Breast epithelium (tissue), 4 donors: ENCODE measurements at regions not wholly inside any gene's neighbourhood (a gene's known extent, or its start where the extent isn't known, plus 50 kb on each side); places are given as distances from the start of the nearest gene placed in this dataset.

Source experiments
- DNase-seq, 2 donors: peaks; one replicate each; pipeline ENCODE4 v3.0.0-alpha.2; 2019; ENCODE audit warnings: low spot score in 2 of 2
- H3K27ac ChIP-seq, 2 donors: fragments of 200-600 bp; sonication (generic) in 1 of 2; one replicate each; pipeline ENCODE4 v1.5.1; 2016 to 2019; ENCODE audit warnings: mild to moderate bottlenecking in 1 of 2
- H3K27me3 ChIP-seq, 2 donors: fragments of 200-600 bp; sonication (generic) in 1 of 2; one replicate each; pipeline versions ENCODE4 v1.5.1 to v1.6.0; 2017 to 2019; ENCODE audit warnings: control low read depth in 1 of 2, mild to moderate bottlenecking in 1 of 2
- H3K36me3 ChIP-seq: fragments of 200-600 bp; one replicate; pipeline ENCODE4 v1.5.1; 2019
- H3K4me1 ChIP-seq, 2 donors: fragments of 200-600 bp; sonication (generic); one replicate each; pipeline ENCODE4 v1.5.1; 2016 to 2019; ENCODE audit warnings: control low read depth in 1 of 2
- H3K4me3 ChIP-seq, 3 donors: fragments of 200-600 bp; sonication (generic); 1 replicate in 2 of 3; 2 replicates in 1 of 3; pipeline ENCODE4 v1.5.1; 2016 to 2019; ENCODE audit warnings: mild to moderate bottlenecking in 3 of 3, moderate library complexity in 2 of 3
- H3K9me3 ChIP-seq, 2 donors: fragments of 200-600 bp; sonication (generic) in 1 of 2; one replicate each; pipeline ENCODE4 v1.5.1; 2016 to 2019; ENCODE audit warnings: control low read depth in 1 of 2
- CTCF ChIP-seq, 3 donors: fragments of 450-650 bp; IDR thresholded peaks; one replicate each; pipeline ENCODE4 v1.5.1; 2016 to 2017; ENCODE audit warnings: antibody characterized with exemption in 3 of 3, mild to moderate bottlenecking in 3 of 3, moderate library complexity in 3 of 3
- POLR2A ChIP-seq: fragments of 450-650 bp; IDR thresholded peaks from one replicate; pipeline ENCODE4 v1.6.1; 2016; ENCODE audit warnings: antibody characterized with exemption, mild to moderate bottlenecking, moderate library complexity
- POLR2AphosphoS5 ChIP-seq, 3 donors: sonication (generic); formaldehyde crosslinking; IDR thresholded peaks; one replicate each; pipeline ENCODE4 v1.6.1; 2017; ENCODE audit warnings: antibody characterized with exemption in 3 of 3
- intact Hi-C: fragments of 100-400 bp; cut with DNase I; formaldehyde crosslinking; loops from one replicate; pipeline ENCODE4 v1.15.1; 2023; ENCODE audit warnings: low total_unique reads

DNA sequence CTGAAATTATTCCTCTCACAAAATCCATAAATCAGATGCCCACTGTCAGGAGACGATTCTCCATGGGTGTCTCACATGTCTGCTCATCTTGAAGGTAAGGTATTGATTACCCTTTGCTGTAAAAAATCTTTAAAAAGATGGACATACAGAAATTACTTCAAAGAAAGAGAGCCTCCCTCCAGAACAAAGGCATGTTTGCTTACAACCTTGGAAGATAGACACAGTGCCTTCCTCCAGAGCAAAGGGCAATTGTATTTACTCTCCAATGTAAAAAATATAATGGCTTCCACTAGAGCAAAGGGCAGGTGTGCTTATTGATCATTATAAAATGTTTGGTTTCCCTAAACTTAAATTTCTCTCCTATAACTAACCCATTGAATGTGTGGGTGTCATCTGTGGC, 616.2 kb downstream of the ANKRD50 start:
- TF ChIP-seq POLR2AphosphoS5 (IDR thresholded peaks at IDR 0.05), result no peak
- no peak for TF ChIP-seq POLR2A
- TF ChIP-seq CTCF (IDR thresholded peaks at IDR 0.05), result no peak
- no peaks in the 10 kb centered on the region for H3K4me1 ChIP-seq
- H3K27ac ChIP-seq, result no peak overlapping the region
- H3K9me3 ChIP-seq, result no peaks in the 10 kb centered on the region
- no peak for DNase-seq
- intact Hi-C loops, result no loop called here
- H3K36me3 ChIP-seq, result no peaks in the 10 kb centered on the region
- no peak overlapping the region for H3K4me3 ChIP-seq
- no peaks in the 10 kb centered on the region for H3K27me3 ChIP-seq

DNA sequence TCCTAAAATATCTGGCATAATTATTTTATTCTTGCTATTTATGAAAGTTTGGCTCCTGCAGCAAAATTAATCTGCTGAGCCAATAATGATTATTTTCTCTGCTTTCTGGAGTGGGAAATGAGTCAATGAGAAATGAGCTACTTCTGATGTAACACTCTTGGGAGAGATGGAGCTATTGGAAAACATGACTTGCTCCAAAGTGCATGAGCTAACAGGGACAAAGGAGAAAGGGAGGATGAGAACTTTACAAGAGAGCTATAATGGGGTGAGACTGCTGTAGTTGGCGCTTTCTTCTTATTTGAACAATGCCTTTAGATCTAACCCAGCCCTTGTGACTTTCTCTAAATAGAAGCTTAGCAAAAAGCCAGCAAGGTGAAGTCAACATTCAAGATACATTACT, 615.1 kb downstream of the ANKRD50 start:
- no peak for DNase-seq
- no peak for TF ChIP-seq CTCF (IDR thresholded peaks at IDR 0.05)
- no peak for TF ChIP-seq POLR2A
- no peak for TF ChIP-seq POLR2AphosphoS5 (IDR thresholded peaks at IDR 0.05)
- H3K36me3 ChIP-seq, result no peaks in the 10 kb centered on the region
- no peak overlapping the region for H3K27ac ChIP-seq
- H3K4me3 ChIP-seq, result no peak overlapping the region
- H3K4me1 ChIP-seq, result no peaks in the 10 kb centered on the region
- intact Hi-C loops, result no loop called here
- no peaks in the 10 kb centered on the region for H3K27me3 ChIP-seq
- no peaks in the 10 kb centered on the region for H3K9me3 ChIP-seq

- intact Hi-C loops, result no loop called here
- no peaks in the 10 kb centered on the region for H3K36me3 ChIP-seq
- H3K4me1 ChIP-seq, result no peaks in the 10 kb centered on the region
- H3K9me3 ChIP-seq, result no peaks in the 10 kb centered on the region
- no peaks in the 10 kb centered on the region for H3K27me3 ChIP-seq
- no peak for DNase-seq
- TF ChIP-seq POLR2A (no peak), POLR2AphosphoS5 (IDR thresholded peaks at IDR 0.05) (no peak), CTCF (IDR thresholded peaks at IDR 0.05) (no peak)
- no peak overlapping the region for H3K4me3 ChIP-seq
- no peak overlapping the region for H3K27ac ChIP-seq
These were observed 608.4 kb downstream of the ANKRD50 start for GRCh38 chr4:124104101-124104500.

DNA sequence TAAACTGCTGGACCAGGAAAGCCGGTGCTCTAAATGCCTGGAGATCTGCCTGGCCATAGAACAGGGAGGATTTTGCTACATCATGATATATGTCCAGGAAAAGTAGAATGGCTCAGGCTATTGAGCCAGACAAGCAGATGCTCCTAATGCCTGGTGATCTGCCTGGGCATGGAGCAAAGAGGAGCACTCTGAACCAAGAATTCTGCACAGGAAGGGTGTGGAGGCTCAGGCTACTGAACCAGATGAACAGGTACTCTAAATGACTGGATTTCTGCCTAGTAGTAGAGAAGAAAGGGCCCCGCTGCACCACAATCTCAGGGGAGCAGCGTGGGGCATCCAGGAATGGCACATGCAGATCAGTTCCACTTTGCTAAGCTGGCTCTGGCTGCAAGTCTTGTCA, 607.9 kb downstream of the ANKRD50 start:
- H3K4me3 ChIP-seq, result no peak overlapping the region
- TF ChIP-seq POLR2A (no peak), CTCF (IDR thresholded peaks at IDR 0.05) (no peak), POLR2AphosphoS5 (IDR thresholded peaks at IDR 0.05) (no peak)

DNA sequence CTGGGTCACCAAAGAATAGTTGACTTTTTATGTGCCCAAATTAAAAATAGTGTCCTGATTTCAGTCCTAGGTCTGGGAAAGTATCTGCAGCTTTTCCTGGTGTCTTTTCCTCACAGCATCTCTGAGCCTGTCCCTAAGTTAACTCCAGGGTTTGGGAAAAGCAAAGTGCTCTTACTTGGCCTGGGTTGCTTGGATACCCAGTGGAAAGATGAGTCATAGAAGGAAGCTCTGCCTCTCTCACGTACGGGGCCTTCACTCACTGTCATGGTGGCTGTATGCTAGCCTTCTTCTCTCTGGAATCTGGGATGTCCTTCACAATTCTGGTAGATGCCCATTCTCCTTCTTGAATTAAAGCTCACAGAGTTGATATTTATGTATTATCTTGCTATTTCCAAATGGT, 607.3 kb downstream of the ANKRD50 start:
- TF ChIP-seq POLR2AphosphoS5 (IDR thresholded peaks at IDR 0.05), result no peak
- no peak for TF ChIP-seq CTCF (IDR thresholded peaks at IDR 0.05)
- no peak for TF ChIP-seq POLR2A
- H3K27ac ChIP-seq, result no peak overlapping the region
- H3K4me3 ChIP-seq, result no peak overlapping the region
- no peaks in the 10 kb centered on the region for H3K4me1 ChIP-seq
- H3K9me3 ChIP-seq, result no peaks in the 10 kb centered on the region
- DNase-seq, result no peak
- H3K36me3 ChIP-seq, result no peaks in the 10 kb centered on the region
- intact Hi-C loops, result no loop called here
- no peaks in the 10 kb centered on the region for H3K27me3 ChIP-seq

More for the DNA sequence above, 607.9 kb downstream of the ANKRD50 start:
- DNase-seq, result no peak
- H3K27ac ChIP-seq, result no peak overlapping the region
- H3K36me3 ChIP-seq, result no peaks in the 10 kb centered on the region
- intact Hi-C loops, result no loop called here
- H3K9me3 ChIP-seq, result no peaks in the 10 kb centered on the region
- H3K4me1 ChIP-seq, result no peaks in the 10 kb centered on the region
- no peaks in the 10 kb centered on the region for H3K27me3 ChIP-seq
